SHP77 (cell line): ENCODE measurements at regions not wholly inside any gene's neighbourhood (a gene's known extent, or its start where the extent isn't known, plus 50 kb on each side); places are given as distances from the start of the nearest gene placed in this dataset.
A peak's percentile ranks its signal among the peaks of the same experiment; 100 is the strongest.
"Not testable (repeated sequence)": the region's sequence is repeated elsewhere in the genome, so short reads cannot be mapped to it uniquely, and the experiment has no call there.

Experiments used
- DNase-seq, 2 experiments: peaks; one replicate each; lab custom pipeline; 2025; lab: John Stamatoyannopoulos, UW

DNA sequence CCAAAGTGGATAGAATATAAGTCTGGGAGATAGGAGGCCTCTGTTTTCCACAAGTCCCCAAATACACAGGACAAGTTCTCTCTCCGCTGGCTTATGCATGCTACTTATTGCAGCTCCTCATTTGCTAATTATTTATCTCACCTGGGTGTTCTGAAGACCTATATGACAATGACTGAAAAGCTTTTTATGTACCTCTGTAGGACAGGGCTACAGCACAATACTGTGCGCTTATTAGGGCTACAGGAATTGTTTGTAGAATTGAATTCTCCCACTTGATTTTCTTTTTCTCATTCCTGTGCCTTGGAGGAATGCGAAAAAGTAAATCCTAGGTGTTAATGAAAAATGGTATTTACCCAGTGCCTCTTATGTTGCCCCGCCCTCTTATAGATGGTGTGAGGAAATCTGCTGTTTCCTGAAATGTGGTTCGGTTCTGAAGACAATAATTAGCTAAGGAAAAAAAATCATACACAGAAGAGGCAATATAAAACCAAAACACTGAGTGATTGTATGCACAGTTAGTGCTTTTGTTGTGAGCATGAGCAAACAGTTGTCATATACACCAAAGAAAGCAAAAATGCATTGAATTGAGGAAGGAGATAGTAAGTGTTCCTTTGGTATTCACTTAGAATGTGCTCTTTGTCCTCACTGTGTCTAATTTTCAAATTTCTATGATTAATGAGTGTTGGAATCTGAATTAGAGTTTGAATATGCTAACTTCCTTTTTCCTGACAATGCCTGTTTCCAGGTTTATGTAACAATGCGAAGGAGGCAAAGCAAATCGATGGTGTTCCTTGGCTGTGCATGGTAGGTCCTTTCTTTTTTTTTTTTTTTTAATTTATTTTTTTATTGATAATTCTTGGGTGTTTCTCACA lies 78.7 kb upstream of the PNPT1 start:
- DNase-seq: no peak

DNA sequence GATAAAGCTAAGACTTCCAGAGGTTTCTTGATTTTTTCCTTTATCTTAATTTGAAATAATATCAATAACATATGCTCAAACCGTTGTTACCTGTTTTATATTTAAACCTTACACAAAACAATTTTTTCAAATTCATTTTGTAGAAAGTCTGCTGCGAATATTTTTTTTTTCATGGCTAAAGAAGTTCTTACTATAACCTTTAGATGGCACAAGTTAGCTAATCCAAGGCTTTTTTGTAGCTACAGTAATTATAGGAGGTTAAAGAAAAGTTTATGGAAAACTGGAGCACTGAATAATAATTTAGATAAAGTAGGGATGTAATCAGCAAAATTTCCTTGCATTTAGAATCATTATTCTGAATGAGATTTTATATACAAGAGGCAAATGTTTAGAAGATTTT lies 78.0 kb upstream of the PNPT1 start:
- peak; percentile 21 to 32 for DNase-seq

DNA sequence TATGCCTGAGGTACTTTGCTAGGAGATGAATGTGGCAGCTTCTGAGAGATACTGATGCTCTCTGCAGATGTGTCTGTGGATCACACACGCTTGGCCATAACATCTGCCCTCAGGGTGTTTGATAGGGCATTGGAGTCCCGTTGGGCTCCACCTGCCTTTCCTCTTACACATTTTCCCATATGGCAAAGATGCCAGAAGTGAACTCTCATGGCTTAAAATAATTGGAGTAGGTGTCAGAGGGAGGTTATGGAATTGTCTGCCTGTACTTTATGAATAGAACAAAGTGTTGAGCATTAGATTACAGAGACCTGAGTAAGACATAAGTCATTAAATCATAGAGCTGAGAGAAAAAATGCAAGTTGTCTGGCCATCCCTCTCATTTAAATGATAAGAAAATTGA lies 75.3 kb upstream of the PNPT1 start:
- DNase-seq: no peak

DNA sequence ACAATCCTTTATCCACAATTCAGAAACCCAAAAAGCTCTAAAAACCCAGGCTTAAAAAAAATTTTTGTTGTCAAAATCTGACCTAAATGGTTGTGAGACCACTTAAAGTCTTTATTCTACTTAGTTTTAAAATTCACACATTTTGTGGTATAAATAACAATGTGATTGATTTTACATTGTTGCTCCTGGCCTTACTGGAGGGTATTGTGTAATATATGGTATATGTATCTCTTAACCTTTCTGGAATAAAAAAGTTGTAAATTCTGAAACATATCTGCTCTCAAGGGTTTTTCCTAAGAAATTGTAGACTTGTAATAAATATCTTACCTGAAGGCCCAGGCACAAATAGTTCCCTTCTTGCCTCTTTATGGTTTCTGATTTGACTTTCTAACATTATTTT lies 73.3 kb upstream of the PNPT1 start:
- no peak for DNase-seq

DNA sequence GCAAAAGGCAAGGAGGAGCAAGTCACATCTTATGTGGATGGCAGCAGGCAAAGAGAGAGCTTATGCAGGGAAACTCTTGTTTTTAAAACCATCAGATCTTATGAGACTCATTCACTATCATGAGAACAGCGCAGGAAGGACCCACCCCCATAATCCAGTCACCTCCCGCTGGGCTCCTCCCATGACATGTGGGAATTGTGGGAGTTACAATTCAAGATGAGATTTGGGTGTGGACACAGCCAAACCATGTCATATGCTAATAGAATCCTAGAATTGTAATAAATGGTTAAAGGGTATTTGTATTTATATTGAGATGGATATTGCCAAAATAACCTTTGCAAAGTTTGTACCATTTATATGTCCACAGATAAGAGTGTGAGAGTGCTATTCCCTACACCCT lies 72.1 kb upstream of the PNPT1 start:
- not testable (repeated sequence) for DNase-seq

DNA sequence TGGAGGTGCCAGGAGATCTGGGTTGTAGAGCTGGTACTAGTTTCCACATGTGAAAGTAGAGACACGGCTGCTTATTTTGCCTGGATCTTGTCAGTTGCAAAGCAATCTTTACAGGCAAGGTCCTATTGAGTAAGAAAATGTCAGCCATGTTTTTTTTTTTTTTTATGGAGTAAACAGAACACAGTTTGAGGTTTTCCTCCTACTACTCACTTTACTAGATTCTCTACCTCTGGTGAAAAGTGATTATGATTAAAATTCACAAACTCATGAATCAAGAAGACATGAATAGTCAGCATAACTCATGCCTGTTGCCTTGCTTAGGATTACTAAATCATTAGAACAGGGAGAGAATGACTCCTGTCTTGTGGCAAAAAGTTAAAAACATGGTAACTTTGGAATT lies 70.1 kb upstream of the PNPT1 start:
- no peak for DNase-seq

DNA sequence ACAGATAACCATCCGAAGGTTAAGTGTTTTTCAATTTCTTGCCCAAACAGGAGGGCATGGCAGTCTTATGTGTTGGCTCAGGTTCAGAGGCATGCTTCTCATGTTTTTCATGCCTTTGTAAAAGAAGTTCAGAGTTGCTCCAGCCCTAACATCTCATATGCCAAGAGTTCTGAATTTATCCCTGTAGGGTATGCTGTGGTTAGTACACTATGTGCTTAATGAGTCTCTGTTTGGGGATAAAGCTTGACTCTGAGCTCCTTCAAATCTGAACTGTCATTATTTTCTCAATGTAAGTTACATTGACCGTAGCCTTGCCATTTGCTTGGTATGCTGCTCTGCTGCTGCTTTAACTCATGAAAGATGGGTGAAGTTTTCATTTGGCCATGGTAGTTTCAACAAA lies 67.9 kb upstream of the PNPT1 start:
- DNase-seq: no peak

DNA sequence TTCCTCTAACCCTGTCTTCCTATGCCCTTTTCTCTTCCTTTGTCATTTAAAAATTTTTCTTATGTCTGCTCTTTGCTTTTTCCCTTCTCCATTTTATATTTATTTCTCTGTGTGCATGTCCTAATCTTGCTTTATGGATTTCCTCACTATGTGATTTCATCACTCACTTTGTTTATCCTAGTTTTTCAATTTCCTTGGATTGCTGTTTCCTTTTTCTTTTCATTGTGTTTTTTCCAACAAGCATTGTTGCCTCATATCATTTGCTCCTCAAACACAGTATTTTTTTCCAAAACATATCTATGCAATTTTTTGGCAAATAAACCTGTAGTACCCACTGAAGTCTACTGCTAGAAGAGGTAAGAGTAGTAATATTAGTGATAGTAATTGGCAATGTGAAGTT lies 67.4 kb upstream of the PNPT1 start:
- DNase-seq: no peak

DNA sequence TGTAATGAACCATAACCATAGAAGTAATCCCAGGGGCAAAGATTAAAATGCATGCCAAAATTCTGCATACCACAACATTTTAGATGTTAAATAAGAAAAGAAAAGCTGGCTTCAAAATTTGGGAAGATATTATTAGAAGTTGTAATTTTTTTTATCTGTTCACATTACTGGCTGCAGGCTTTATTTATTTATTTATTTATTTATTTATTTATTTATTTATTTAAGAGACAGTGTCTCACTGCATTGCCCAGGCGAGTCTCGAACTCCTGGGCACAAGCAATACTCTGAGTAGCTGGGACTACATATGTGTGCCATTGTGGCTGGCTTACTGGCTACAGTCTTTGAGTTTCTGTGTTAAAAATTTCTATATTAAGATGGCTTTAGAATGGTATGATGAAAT lies 66.5 kb upstream of the PNPT1 start:
- no peak for DNase-seq

DNA sequence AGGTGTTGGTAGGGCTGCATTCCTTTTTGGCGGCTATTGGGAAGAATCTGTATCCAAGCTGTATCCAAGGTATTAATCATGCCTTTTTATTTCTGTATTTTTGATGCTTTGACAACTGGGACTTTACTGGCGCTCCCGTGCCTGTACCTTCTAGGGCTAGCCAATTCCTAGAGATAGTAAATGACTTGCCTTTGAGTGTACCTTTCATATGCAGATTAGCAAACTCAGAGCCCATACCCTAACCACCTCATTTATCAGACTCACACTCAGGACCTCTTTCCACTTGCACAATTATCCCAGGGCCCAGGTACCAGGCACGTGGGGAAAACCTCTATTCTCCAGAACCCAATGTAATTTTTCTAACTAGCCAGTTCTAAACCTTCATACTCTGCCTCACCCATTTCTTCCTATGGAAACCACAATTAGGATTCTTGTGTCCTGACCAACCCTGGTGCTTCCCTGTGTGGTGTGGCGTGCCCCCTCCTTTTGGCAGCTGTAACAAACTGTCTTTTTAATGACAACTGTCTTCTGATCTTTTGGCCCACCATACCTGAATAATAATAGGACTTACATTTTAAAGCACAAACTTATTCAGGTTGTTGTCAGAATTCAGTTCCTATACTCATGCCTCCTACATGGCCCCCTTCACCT lies 65.8 kb upstream of the PNPT1 start:
- DNase-seq: no peak

DNA sequence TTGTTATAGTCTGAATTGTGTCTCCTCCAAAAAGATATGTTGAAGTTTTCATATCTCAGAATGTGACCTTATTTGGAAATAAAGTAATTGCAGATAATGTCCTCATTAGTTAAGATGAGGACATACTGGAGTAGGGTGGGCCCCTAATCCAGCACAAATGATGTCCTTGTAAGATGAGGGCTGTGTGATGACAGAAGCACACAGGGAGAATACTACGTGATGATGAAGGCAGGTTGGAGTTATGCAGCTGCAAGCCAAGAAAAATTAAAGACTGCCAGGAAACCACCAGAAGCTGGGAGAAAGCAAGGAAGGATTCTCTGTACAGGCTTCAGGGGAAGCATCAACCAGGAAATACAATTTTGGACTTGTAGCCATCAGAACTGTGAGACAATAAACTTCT lies 58.3 kb upstream of the PNPT1 start:
- no peak for DNase-seq

DNA sequence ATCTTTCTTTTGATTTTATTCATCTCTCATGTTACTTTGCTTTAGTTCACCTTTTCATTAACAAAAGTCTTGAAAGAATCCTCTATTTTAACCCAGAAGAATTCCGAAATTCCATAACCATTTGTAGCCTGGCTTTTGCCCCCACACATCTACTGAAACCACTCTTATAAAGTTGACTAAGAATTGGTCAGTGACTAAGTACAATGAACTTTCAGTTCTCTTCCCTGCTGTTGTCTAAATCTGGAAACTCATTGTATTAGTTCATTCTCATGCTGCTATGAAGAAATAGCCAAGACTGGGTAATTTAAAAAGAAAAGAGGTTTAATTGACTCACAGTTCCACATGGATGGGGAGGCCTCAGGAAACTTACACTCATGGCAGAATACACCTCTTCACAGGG lies 49.9 kb upstream of the PNPT1 start:
- DNase-seq: no peak
